IMR-90 (cell line): ENCODE measurements at regions not wholly inside any gene's neighbourhood (a gene's known extent, or its start where the extent isn't known, plus 50 kb on each side); places are given as distances from the start of the nearest gene placed in this dataset.

Experiments
- ATAC-seq: fragments of 200-7000 bp; cut with Tn5 transposase; 2 replicates; pipeline ENCODE4 v1.9.1; 2020; ENCODE audit warnings: low read depth, mild to moderate bottlenecking, moderate library complexity
- BruUV-seq: library from RNA; stranded (reverse); fragments of 400-500 nt; replicated peaks from 2 replicates; lab custom pipeline; 2021; lab: Mats Ljungman, UMichigan
- CTCF ChIA-PET: fragments of 300-600 bp; formaldehyde crosslinking; extraction: SDS; loops from one replicate; lab custom pipeline; 2021; ENCODE audit warnings: antibody characterized with exemption; lab: Yijun Ruan, JAX
- POLR2A ChIA-PET: fragments of 300-600 bp; sonication (Branson Sonifier 250); formaldehyde crosslinking; loops from one replicate; lab custom pipeline; 2022; ENCODE audit warnings: antibody characterized with exemption; ENCODE audit not compliant: unreplicated experiment; lab: Charles Lee
- DNase-seq: peaks from one replicate; pipeline ENCODE4 v3.0.0; 2013
- H2AFZ ChIP-seq: replicated peaks from 2 replicates; pipeline ENCODE3; 2013; ENCODE audit warnings: low read length, mild to moderate bottlenecking; ENCODE audit not compliant: poor library complexity
- H2AK5ac ChIP-seq: 2 replicates; pipeline ENCODE4 v1.6.1; 2013; ENCODE audit warnings: low read depth, low read length, inconsistent platforms
- H2AK9ac ChIP-seq: replicated peaks from 2 replicates; pipeline ENCODE3; 2013; ENCODE audit warnings: mild to moderate bottlenecking, low read depth, low read length, moderate library complexity; ENCODE audit not compliant: poor library complexity
- H2BK120ac ChIP-seq: 2 replicates; pipeline ENCODE4 v1.6.1; 2013; ENCODE audit warnings: low read depth, low read length, inconsistent platforms
- H2BK15ac ChIP-seq: 3 replicates; pipeline ENCODE4 v1.6.1; 2013; ENCODE audit warnings: low read depth, low read length, inconsistent platforms
- H2BK20ac ChIP-seq: 2 replicates; pipeline ENCODE4 v1.6.1; 2013; ENCODE audit warnings: low read depth, mild to moderate bottlenecking, inconsistent platforms, low read length, moderate library complexity
- H2BK5ac ChIP-seq: 2 replicates; pipeline ENCODE4 v1.6.1; 2013; ENCODE audit warnings: mild to moderate bottlenecking, low read depth, low read length, inconsistent platforms; ENCODE audit not compliant: poor library complexity, severe bottlenecking
- H3K14ac ChIP-seq: replicated peaks from 2 replicates; pipeline ENCODE4 v1.6.1; 2013; ENCODE audit warnings: low read depth, low read length, inconsistent platforms
- H3K18ac ChIP-seq: 2 replicates; pipeline ENCODE4 v1.6.1; 2013; ENCODE audit warnings: low read depth, low read length, control low read depth
- H3K23ac ChIP-seq: 2 replicates; pipeline ENCODE4 v1.6.1; 2013; ENCODE audit warnings: low read depth, low read length, inconsistent platforms
- H3K27ac ChIP-seq: 2 replicates; pipeline ENCODE4 v1.5.1; 2013; ENCODE audit warnings: mild to moderate bottlenecking, control low read depth, low read length; ENCODE audit not compliant: insufficient read depth
- H3K27me3 ChIP-seq: 2 replicates; pipeline ENCODE4 v1.6.1; 2013; ENCODE audit warnings: low read length; ENCODE audit not compliant: control insufficient read depth, insufficient read depth
- H3K36me3 ChIP-seq: 2 replicates; pipeline ENCODE4 v1.6.1; 2013; ENCODE audit warnings: low read length, mixed read lengths; ENCODE audit not compliant: control insufficient read depth, insufficient read depth
- H3K4ac ChIP-seq: 2 replicates; pipeline ENCODE4 v1.6.1; 2013; ENCODE audit warnings: low read depth, low read length, inconsistent platforms
- H3K4me1 ChIP-seq: 2 replicates; pipeline ENCODE4 v1.6.1; 2013; ENCODE audit warnings: low read length, mixed read lengths; ENCODE audit not compliant: control insufficient read depth, insufficient read depth
- H3K4me2 ChIP-seq: 2 replicates; pipeline ENCODE4 v1.6.1; 2013; ENCODE audit warnings: low read depth, mild to moderate bottlenecking, control low read depth, low read length, moderate library complexity
- H3K4me3 ChIP-seq: 2 replicates; pipeline ENCODE4 v1.5.1; 2013; ENCODE audit warnings: low read depth, mild to moderate bottlenecking, control low read depth, low read length, moderate library complexity; ENCODE audit not compliant: insufficient read depth
- H3K56ac ChIP-seq: 2 replicates; pipeline ENCODE4 v1.6.1; 2013; ENCODE audit warnings: low read length, inconsistent platforms; ENCODE audit not compliant: insufficient read depth; ENCODE audit errors: extremely low read depth
- H3K79me1 ChIP-seq, 2 experiments: 2 replicates each; pipeline ENCODE4 v1.6.1; 2013; ENCODE audit warnings: low read length in 2 of 2, inconsistent platforms in 1 of 2, low read depth in 1 of 2
- H3K9ac ChIP-seq: 2 replicates; pipeline ENCODE4 v1.6.1; 2013; ENCODE audit warnings: low read depth, low read length, control low read depth
- H3K9me1 ChIP-seq: 2 replicates; pipeline ENCODE4 v1.6.1; 2013; ENCODE audit warnings: low read length, inconsistent platforms; ENCODE audit not compliant: insufficient read depth
- H3K9me3 ChIP-seq: 2 replicates; pipeline ENCODE4 v1.6.1; 2013; ENCODE audit warnings: low read length; ENCODE audit not compliant: control insufficient read depth, insufficient read depth
- H4K20me1 ChIP-seq: 2 replicates; pipeline ENCODE4 v1.6.1; 2013; ENCODE audit warnings: low read length, inconsistent platforms; ENCODE audit not compliant: insufficient read depth
- H4K5ac ChIP-seq: 2 replicates; pipeline ENCODE4 v1.6.1; 2013; ENCODE audit warnings: mild to moderate bottlenecking, low read depth, low read length, control low read depth
- H4K8ac ChIP-seq, 2 experiments: 2 replicates each; pipeline ENCODE4 v1.6.1; 2013; ENCODE audit warnings: low read depth in 2 of 2, low read length in 2 of 2, control low read depth in 1 of 2, inconsistent platforms in 1 of 2
- H4K91ac ChIP-seq: 2 replicates; pipeline ENCODE4 v1.6.1; 2013; ENCODE audit warnings: low read depth, low read length, inconsistent platforms; ENCODE audit not compliant: insufficient read depth
- BHLHE40 ChIP-seq: fragments of 150-350 bp; IDR thresholded peaks from 2 replicates; pipeline ENCODE4 v1.6.1; 2016; ENCODE audit warnings: mild to moderate bottlenecking, low read depth, low read length
- CEBPB ChIP-seq: IDR thresholded peaks from 2 replicates; pipeline ENCODE4 v1.6.1; 2012; ENCODE audit warnings: low read depth, low read length, improper control_type of control experiment
- CHD1 ChIP-seq: IDR thresholded peaks from 2 replicates; pipeline ENCODE4 v1.6.1; 2012; ENCODE audit warnings: low read depth, low read length, improper control_type of control experiment
- ELK1 ChIP-seq: fragments of 150-350 bp; IDR thresholded peaks from 2 replicates; pipeline ENCODE4 v1.6.1; 2016; ENCODE audit warnings: low read depth, mild to moderate bottlenecking, low read length, moderate library complexity, borderline replicate concordance
- FOS ChIP-seq: fragments of 150-350 bp; IDR thresholded peaks from 2 replicates; pipeline ENCODE4 v1.6.1; 2016; ENCODE audit warnings: low read depth, low read length
- MAFK ChIP-seq: IDR thresholded peaks from 2 replicates; pipeline ENCODE4 v1.6.1; 2012; ENCODE audit warnings: low read depth, low read length, improper control_type of control experiment
- MAZ ChIP-seq: IDR thresholded peaks from 2 replicates; pipeline ENCODE4 v1.6.1; 2012; ENCODE audit warnings: low read depth, mild to moderate bottlenecking, low read length, improper control_type of control experiment, moderate library complexity, borderline replicate concordance
- MXI1 ChIP-seq: IDR thresholded peaks from 2 replicates; pipeline ENCODE4 v1.6.1; 2012; ENCODE audit warnings: low read depth, mild to moderate bottlenecking, low read length, moderate library complexity, borderline replicate concordance
- NFE2L2 ChIP-seq: fragments of 150-350 bp; IDR thresholded peaks from 2 replicates; pipeline ENCODE4 v1.6.1; 2016; ENCODE audit warnings: low read depth, mild to moderate bottlenecking, low read length
- POLR2A ChIP-seq: IDR thresholded peaks from 2 replicates; pipeline ENCODE4 v1.6.1; 2012; ENCODE audit warnings: mild to moderate bottlenecking, low read depth, low read length
- RAD21 ChIP-seq: IDR thresholded peaks from 2 replicates; pipeline ENCODE4 v1.6.1; 2012; ENCODE audit warnings: low read length, improper control_type of control experiment
- RCOR1 ChIP-seq: IDR thresholded peaks from 2 replicates; pipeline ENCODE4 v1.6.1; 2012; ENCODE audit warnings: mild to moderate bottlenecking, low read length, improper control_type of control experiment; ENCODE audit not compliant: insufficient replicate concordance
- RFX5 ChIP-seq: IDR thresholded peaks from 2 replicates; pipeline ENCODE4 v1.8.0; 2012; ENCODE audit warnings: low read depth, mild to moderate bottlenecking, low read length, moderate library complexity
- SMC3 ChIP-seq: fragments of 150-350 bp; IDR thresholded peaks from 2 replicates; pipeline ENCODE4 v1.6.1; 2016; ENCODE audit warnings: low read depth, mild to moderate bottlenecking, antibody characterized with exemption, low read length, moderate library complexity
- WGBS, 2 experiments: methylation state at CpG; one replicate each; pipeline versions ENCODE4 v1.1.5 to v1.1.7; 2013; ENCODE audit warnings: missing lambda C conversion rate in 2 of 2; ENCODE audit not compliant: insufficient read length in 1 of 2; ENCODE audit errors: extremely low coverage in 2 of 2; 5-methylcytosine and 5-hydroxymethylcytosine counted together
- dilution Hi-C: fragments of 300-500 bp; cut with HindIII; formaldehyde crosslinking; loops from one replicate; pipeline ENCODE4 v1.14.3; 2018; ENCODE audit warnings: low sequenced_read_pairs; ENCODE audit not compliant: unreplicated experiment
- in situ Hi-C: fragments of 300-500 bp; cut with MboI; formaldehyde crosslinking; loops from 3 replicates; pipeline ENCODE4 v1.14.3; 2019; ENCODE audit warnings: low sequenced_read_pairs, inconsistent platforms, mixed read lengths
- intact Hi-C: fragments of 100-400 bp; cut with micrococcal nuclease; formaldehyde crosslinking; loops from 2 replicates; pipeline ENCODE4 v1.10.0; 2022
- TF ChIP-seq, protein P1 (sequence below): fragments of 150-350 bp; IDR thresholded peaks from 2 replicates; pipeline ENCODE4 v1.6.1; 2017; ENCODE audit warnings: mild to moderate bottlenecking, antibody characterized with exemption, low read length, low read depth
- TF ChIP-seq, protein P2 (sequence below): conservative IDR thresholded peaks from 2 replicates; pipeline ENCODE4 v1.5.1; 2012; ENCODE audit warnings: mild to moderate bottlenecking, low read depth, low read length, improper control_type of control experiment

- in situ Hi-C loops = no loop called here
- no peaks in the 10 kb centered on the region for H3K27me3 ChIP-seq
- ChIA-PET CTCF (no interaction called here), POLR2A (no interaction called here)
- no peak overlapping the region for H2AFZ ChIP-seq
- H3K79me1 ChIP-seq = no peaks in the 10 kb centered on the region
- no peak overlapping the region for H4K8ac ChIP-seq
- no peaks in the 10 kb centered on the region for H3K4me1 ChIP-seq
- no peak overlapping the region for H3K23ac ChIP-seq
- 43% methylated on average over 1 of the region's 2 CpGs; no CpG with 5 or more reads in 1 of the 2 experiments for WGBS, 2 experiments
- dilution Hi-C loops = no loop called here
- no peak overlapping the region for H3K18ac ChIP-seq
- peaks cover 15% of the 10 kb centered on the region for H3K9me3 ChIP-seq
- H3K4me2 ChIP-seq = no peak overlapping the region
- no peaks in the 10 kb centered on the region for H3K9me1 ChIP-seq
- DNase-seq (no peak), ATAC-seq (no peak)
- no peak overlapping the region for H3K56ac ChIP-seq
- intact Hi-C loops = no loop called here
- no peak overlapping the region for H4K5ac ChIP-seq
- H2AK5ac ChIP-seq = no peak overlapping the region
- TF ChIP-seq, protein P1, sequence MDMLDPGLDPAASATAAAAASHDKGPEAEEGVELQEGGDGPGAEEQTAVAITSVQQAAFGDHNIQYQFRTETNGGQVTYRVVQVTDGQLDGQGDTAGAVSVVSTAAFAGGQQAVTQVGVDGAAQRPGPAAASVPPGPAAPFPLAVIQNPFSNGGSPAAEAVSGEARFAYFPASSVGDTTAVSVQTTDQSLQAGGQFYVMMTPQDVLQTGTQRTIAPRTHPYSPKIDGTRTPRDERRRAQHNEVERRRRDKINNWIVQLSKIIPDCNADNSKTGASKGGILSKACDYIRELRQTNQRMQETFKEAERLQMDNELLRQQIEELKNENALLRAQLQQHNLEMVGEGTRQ = no peak
- TF ChIP-seq FOS (no peak), SMC3 (no peak), BHLHE40 (no peak), POLR2A (no peak), CEBPB (no peak), CHD1 (no peak), RAD21 (no peak), RCOR1 (no peak), ELK1 (no peak), RFX5 (no peak), MXI1 (no peak), MAZ (no peak), MAFK (no peak), NFE2L2 (no peak)
- TF ChIP-seq, protein P2, sequence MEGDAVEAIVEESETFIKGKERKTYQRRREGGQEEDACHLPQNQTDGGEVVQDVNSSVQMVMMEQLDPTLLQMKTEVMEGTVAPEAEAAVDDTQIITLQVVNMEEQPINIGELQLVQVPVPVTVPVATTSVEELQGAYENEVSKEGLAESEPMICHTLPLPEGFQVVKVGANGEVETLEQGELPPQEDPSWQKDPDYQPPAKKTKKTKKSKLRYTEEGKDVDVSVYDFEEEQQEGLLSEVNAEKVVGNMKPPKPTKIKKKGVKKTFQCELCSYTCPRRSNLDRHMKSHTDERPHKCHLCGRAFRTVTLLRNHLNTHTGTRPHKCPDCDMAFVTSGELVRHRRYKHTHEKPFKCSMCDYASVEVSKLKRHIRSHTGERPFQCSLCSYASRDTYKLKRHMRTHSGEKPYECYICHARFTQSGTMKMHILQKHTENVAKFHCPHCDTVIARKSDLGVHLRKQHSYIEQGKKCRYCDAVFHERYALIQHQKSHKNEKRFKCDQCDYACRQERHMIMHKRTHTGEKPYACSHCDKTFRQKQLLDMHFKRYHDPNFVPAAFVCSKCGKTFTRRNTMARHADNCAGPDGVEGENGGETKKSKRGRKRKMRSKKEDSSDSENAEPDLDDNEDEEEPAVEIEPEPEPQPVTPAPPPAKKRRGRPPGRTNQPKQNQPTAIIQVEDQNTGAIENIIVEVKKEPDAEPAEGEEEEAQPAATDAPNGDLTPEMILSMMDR = no peak
- H4K20me1 ChIP-seq = no peaks in the 10 kb centered on the region
- no peak overlapping the region for H3K9ac ChIP-seq
- no peak overlapping the region for H2AK9ac ChIP-seq
- H2BK15ac ChIP-seq = no peak overlapping the region
- no peak overlapping the region for H3K4ac ChIP-seq
- no peak overlapping the region for H2BK5ac ChIP-seq
- H3K27ac ChIP-seq = no peak overlapping the region
- H2BK120ac ChIP-seq = no peak overlapping the region
- no peak overlapping the region for H4K91ac ChIP-seq
- BruUV-seq = no TSS peak
- H3K36me3 ChIP-seq = no peaks in the 10 kb centered on the region
- no peak overlapping the region for H3K14ac ChIP-seq
- H3K4me3 ChIP-seq = no peak overlapping the region
- H2BK20ac ChIP-seq = no peak overlapping the region
These were observed 602.7 kb upstream of the ZNF804A start for GRCh38 chr2:183995632-183996031.
